ENCODE measurements at regions not wholly inside any gene's neighbourhood (a gene's known extent, or its start where the extent isn't known, plus 50 kb on each side); places are given as distances from the start of the nearest gene placed in this dataset.

DNA sequence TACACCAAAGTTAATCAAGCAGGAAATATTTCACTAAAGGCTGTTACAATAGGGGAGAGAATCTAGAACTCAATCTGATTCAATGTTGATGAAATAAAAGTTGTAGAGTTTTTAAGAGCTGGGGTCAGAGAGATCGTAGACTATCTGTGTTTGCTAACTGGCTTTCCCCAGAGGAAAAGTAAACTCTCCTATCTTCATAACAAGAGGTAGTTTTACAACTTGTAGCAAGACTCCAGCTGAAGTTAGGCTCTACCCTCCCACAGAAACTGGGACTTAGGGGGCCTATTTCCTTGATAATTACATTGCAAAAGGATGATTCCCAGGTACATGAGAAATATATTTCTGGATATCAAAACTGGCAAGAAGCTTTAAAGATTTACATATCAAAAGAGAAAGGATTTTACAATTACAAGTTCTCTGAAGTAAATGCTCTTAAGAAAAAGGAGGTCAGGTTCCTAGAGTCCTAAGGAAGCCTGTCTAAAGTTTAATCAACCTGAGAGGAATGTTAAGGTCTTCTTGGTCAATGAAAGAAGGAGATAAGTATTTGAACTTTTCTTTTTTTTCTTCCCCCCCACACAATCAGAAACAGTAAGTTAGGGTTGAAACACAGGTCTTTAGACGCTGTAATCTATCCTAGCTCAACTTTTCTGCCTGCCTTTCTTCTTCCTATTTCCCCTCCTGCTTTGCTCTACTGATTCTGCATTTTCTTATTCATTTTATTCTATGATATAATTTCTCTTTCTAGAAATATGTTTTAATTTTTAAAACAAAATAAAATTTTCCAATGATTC lies 692.2 kb upstream of the LINC00305 start:
- no peak overlapping the region for H3K27ac Mint-ChIP-seq
- no peaks in the 10 kb centered on the region for H3K27me3 Mint-ChIP-seq (ENCODE audit: insufficient read depth)
- H3K36me3 Mint-ChIP-seq (ENCODE audit: low read depth): no peaks in the 10 kb centered on the region

DNA sequence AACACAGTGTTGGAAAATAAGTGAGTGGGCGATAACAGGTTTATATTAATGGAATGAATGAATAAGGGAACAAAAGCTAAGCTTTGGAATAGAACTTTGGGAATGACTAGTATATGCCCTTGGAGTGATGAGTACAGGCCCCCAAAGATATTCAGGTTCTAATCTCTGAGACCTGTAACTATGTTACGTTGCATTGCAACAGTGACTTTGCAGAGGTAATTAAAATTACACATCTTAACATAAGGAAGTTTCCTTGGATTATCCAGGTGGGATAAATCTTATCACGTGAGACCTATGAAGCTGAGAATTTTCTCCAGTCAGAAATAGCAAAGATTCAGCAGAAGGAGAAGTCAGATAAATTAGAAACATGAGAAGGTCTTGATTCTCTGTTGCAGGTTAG lies 661.5 kb upstream of the LINC00305 start:
- no peak overlapping the region for H3K27ac Mint-ChIP-seq
- peaks cover 23% of the 10 kb centered on the region for H3K9me3 Mint-ChIP-seq
- H3K36me3 Mint-ChIP-seq (ENCODE audit: low read depth): peaks cover 7% of the 10 kb centered on the region; the same call in 1 of the 2 replicates
- H3K4me3 Mint-ChIP-seq: no peak overlapping the region
- DNase-seq: no peak
- no peaks in the 10 kb centered on the region for H3K27me3 Mint-ChIP-seq (ENCODE audit: insufficient read depth)
- TF ChIP-seq, protein P1, sequence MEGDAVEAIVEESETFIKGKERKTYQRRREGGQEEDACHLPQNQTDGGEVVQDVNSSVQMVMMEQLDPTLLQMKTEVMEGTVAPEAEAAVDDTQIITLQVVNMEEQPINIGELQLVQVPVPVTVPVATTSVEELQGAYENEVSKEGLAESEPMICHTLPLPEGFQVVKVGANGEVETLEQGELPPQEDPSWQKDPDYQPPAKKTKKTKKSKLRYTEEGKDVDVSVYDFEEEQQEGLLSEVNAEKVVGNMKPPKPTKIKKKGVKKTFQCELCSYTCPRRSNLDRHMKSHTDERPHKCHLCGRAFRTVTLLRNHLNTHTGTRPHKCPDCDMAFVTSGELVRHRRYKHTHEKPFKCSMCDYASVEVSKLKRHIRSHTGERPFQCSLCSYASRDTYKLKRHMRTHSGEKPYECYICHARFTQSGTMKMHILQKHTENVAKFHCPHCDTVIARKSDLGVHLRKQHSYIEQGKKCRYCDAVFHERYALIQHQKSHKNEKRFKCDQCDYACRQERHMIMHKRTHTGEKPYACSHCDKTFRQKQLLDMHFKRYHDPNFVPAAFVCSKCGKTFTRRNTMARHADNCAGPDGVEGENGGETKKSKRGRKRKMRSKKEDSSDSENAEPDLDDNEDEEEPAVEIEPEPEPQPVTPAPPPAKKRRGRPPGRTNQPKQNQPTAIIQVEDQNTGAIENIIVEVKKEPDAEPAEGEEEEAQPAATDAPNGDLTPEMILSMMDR (IDR thresholded peaks at IDR 0.05): no peak
- H3K4me1 Mint-ChIP-seq (ENCODE audit: low read depth): no peaks in the 10 kb centered on the region

More for the DNA sequence above, 692.2 kb upstream of the LINC00305 start:
- Mint-ChIP-seq H3K4me1 (ENCODE audit: low read depth) (no peaks in the 10 kb centered on the region), H3K4me3 (no peak overlapping the region), H3K9me3 (peaks cover 13% of the 10 kb centered on the region)
- TF ChIP-seq, protein P1 (IDR thresholded peaks at IDR 0.05): no peak
- no peak for DNase-seq

- Mint-ChIP-seq H3K27ac (no peak overlapping the region), H3K4me1 (ENCODE audit: low read depth) (no peaks in the 10 kb centered on the region), H3K36me3 (ENCODE audit: low read depth) (peaks cover 7% of the 10 kb centered on the region; the same call in 1 of the 2 replicates), H3K27me3 (ENCODE audit: insufficient read depth) (no peaks in the 10 kb centered on the region), H3K4me3 (no peak overlapping the region), H3K9me3 (peaks cover 24% of the 10 kb centered on the region)
- no peak for DNase-seq
- TF ChIP-seq, protein P1 (IDR thresholded peaks at IDR 0.05): no peak
These were observed 660.9 kb upstream of the LINC00305 start for GRCh38 chr18:64809801-64810200.

- Mint-ChIP-seq H3K27me3 (ENCODE audit: insufficient read depth) (no peaks in the 10 kb centered on the region), H3K27ac (no peak overlapping the region), H3K4me1 (ENCODE audit: low read depth) (no peaks in the 10 kb centered on the region), H3K4me3 (no peak overlapping the region), H3K9me3 (peaks cover 4% of the 10 kb centered on the region; the same call in 1 of the 2 replicates), H3K36me3 (ENCODE audit: low read depth) (no peaks in the 10 kb centered on the region)
- TF ChIP-seq, protein P1 (IDR thresholded peaks at IDR 0.05): no peak
- DNase-seq: no peak
These were observed 658.7 kb upstream of the LINC00305 start for GRCh38 chr18:64807560-64807959.

GRCh38 chr18:64806691-64807090 lies 657.8 kb upstream of the LINC00305 start:
- H3K9me3 Mint-ChIP-seq: peaks cover 11% of the 10 kb centered on the region
- H3K4me3 Mint-ChIP-seq: no peak overlapping the region
- DNase-seq: no peak
- H3K27me3 Mint-ChIP-seq (ENCODE audit: insufficient read depth): no peaks in the 10 kb centered on the region
- TF ChIP-seq, protein P1 (IDR thresholded peaks at IDR 0.05): no peak
- H3K4me1 Mint-ChIP-seq (ENCODE audit: low read depth): no peaks in the 10 kb centered on the region
- H3K27ac Mint-ChIP-seq: no peak overlapping the region
- no peaks in the 10 kb centered on the region for H3K36me3 Mint-ChIP-seq (ENCODE audit: low read depth)
